HepG2 (cell line): ENCODE measurements at regions not wholly inside any gene's neighbourhood (a gene's known extent, or its start where the extent isn't known, plus 50 kb on each side); places are given as distances from the start of the nearest gene placed in this dataset.

ENCODE experiments used
- ATAC-seq: fragments of 200-7000 bp; cut with Tn5 transposase; 3 replicates; pipeline ENCODE4 v1.9.1; 2020; ENCODE audit warnings: mild to moderate bottlenecking, moderate library complexity
- BruUV-seq: library from RNA; stranded (reverse); fragments of 400-500 nt; replicated peaks from 2 replicates; lab custom pipeline; 2021; lab: Mats Ljungman, UMichigan
- CTCF ChIA-PET: fragments of 300-600 bp; formaldehyde crosslinking; extraction: SDS; loops from one replicate; lab custom pipeline; 2021; ENCODE audit warnings: low total read pairs, inconsistent platforms, low intra/inter-chr PET ratio; lab: Yijun Ruan, JAX
- POLR2A ChIA-PET: fragments of 350-600 bp; sonication (Branson Sonifier 250); formaldehyde crosslinking; loops from one replicate; lab custom pipeline; 2020; ENCODE audit warnings: antibody characterized with exemption, inconsistent platforms; lab: Yijun Ruan, JAX
- DNase-seq: peaks from one replicate; pipeline ENCODE4 v3.0.0-alpha.2; 2015; ENCODE audit warnings: low spot score
- FAIRE-seq: peaks from 3 replicates; lab custom pipeline; 2011; peaks lifted over from hg19 to GRCh38; lab: Jason Lieb, UNC
- H2AFZ ChIP-seq: one replicate; pipeline ENCODE4 v1.6.1; 2011; ENCODE audit warnings: low read length, inconsistent platforms
- H3K27ac ChIP-seq: fragments of 300-600 bp; 3 replicates; pipeline ENCODE4 v1.8.0; 2011; ENCODE audit warnings: mixed run types, mild to moderate bottlenecking, mixed read lengths, low read length, inconsistent platforms; ENCODE audit not compliant: insufficient read depth; ENCODE audit errors: extremely low read length
- H3K27me3 ChIP-seq, 2 experiments: fragments of 200-600 bp in 1 of 2; 2 replicates in 1 of 2; 3 replicates in 1 of 2; pipeline versions ENCODE4 v1.6.0 to v1.8.0; 2011; ENCODE audit warnings: low read length in 2 of 2, mild to moderate bottlenecking in 2 of 2, moderate library complexity in 2 of 2, inconsistent platforms in 1 of 2; ENCODE audit not compliant: insufficient read depth in 2 of 2, control insufficient read depth in 1 of 2
- H3K36me3 ChIP-seq, 2 experiments: fragments of 200-600 bp in 1 of 2; replicated peaks in 1 of 2; 2 replicates in 1 of 2; 3 replicates in 1 of 2; pipeline versions ENCODE4 v1.5.1 to v1.8.0; 2011; ENCODE audit warnings: low read length in 2 of 2, inconsistent platforms in 1 of 2; ENCODE audit not compliant: insufficient read depth in 2 of 2, control insufficient read depth in 1 of 2
- H3K4me1 ChIP-seq: 2 replicates; pipeline ENCODE4 v1.5.1; 2012; ENCODE audit warnings: low read length, inconsistent platforms; ENCODE audit not compliant: insufficient read depth
- H3K4me2 ChIP-seq: 2 replicates; pipeline ENCODE4 v1.6.0; 2011; ENCODE audit warnings: low read depth, low read length, inconsistent platforms
- H3K4me3 ChIP-seq, 3 experiments: fragments of 200-600 bp in 1 of 3; sonication (generic), shearing (Covaris generic) in 1 of 3; replicated peaks in 1 of 3; 2 replicates each; pipeline ENCODE4 v1.5.1; 2011 to 2016; ENCODE audit warnings: low read length in 3 of 3, inconsistent platforms in 2 of 3, low read depth in 2 of 3, mild to moderate bottlenecking in 2 of 3, control low read depth in 1 of 3, mixed read lengths in 1 of 3; ENCODE audit not compliant: insufficient read depth in 1 of 3
- H3K79me2 ChIP-seq: one replicate; pipeline ENCODE4 v1.6.1; 2011; ENCODE audit warnings: low read length, inconsistent platforms; ENCODE audit not compliant: insufficient read depth
- H3K9ac ChIP-seq: 2 replicates; pipeline ENCODE4 v1.6.0; 2011; ENCODE audit warnings: mild to moderate bottlenecking, low read depth, low read length, inconsistent platforms; ENCODE audit not compliant: insufficient read depth
- H3K9me3 ChIP-seq: 2 replicates; pipeline ENCODE4 v1.5.1; 2012; ENCODE audit warnings: mild to moderate bottlenecking, low read length
- H4K20me1 ChIP-seq: 2 replicates; pipeline ENCODE4 v1.6.0; 2011; ENCODE audit warnings: inconsistent platforms, mild to moderate bottlenecking, low read length, moderate library complexity; ENCODE audit not compliant: insufficient read depth
- BRD4 ChIP-seq: sonication (generic); formaldehyde crosslinking; IDR thresholded peaks from 2 replicates; pipeline ENCODE4 v1.4.0; 2020; ENCODE audit warnings: missing genetic modification reagents
- CERS6 ChIP-seq: sonication (generic); formaldehyde crosslinking; IDR thresholded peaks from 2 replicates; pipeline ENCODE4 v1.5.0; 2020; ENCODE audit warnings: missing genetic modification reagents
- CREM ChIP-seq, 2 experiments: sonication (generic) in 1 of 2; formaldehyde crosslinking in 1 of 2; IDR thresholded peaks; 2 replicates each; pipeline versions ENCODE4 v1.4.0 to v1.6.1; 2016 to 2020; ENCODE audit warnings: antibody characterized with exemption in 1 of 2, mild to moderate bottlenecking in 1 of 2, missing genetic modification reagents in 1 of 2
- KLF9 ChIP-seq: IDR thresholded peaks from 2 replicates; pipeline ENCODE4 v1.6.1; 2016; ENCODE audit warnings: low read depth
- MZF1 ChIP-seq: sonication (generic); formaldehyde crosslinking; IDR thresholded peaks from 2 replicates; pipeline ENCODE4 v1.8.1; 2023; ENCODE audit warnings: mild to moderate bottlenecking, missing genetic modification reagents, borderline replicate concordance
- RBM39 ChIP-seq: fragments of 200-400 bp; formaldehyde crosslinking; IDR thresholded peaks from one replicate; pipeline ENCODE4 v1.6.1; 2018; ENCODE audit warnings: antibody characterized with exemption, mild to moderate bottlenecking, low read depth, low read length; ENCODE audit not compliant: poor library complexity, severe bottlenecking
- SNAPC2 ChIP-seq: sonication (generic); formaldehyde crosslinking; IDR thresholded peaks from 2 replicates; pipeline ENCODE4 v1.8.1; 2022; ENCODE audit warnings: mild to moderate bottlenecking, missing genetic modification reagents
- SRF ChIP-seq: IDR thresholded peaks from 2 replicates; pipeline ENCODE4 v1.6.1; 2011; ENCODE audit warnings: mild to moderate bottlenecking, low read depth, low read length, moderate library complexity
- ZFP37 ChIP-seq: sonication (generic); formaldehyde crosslinking; IDR thresholded peaks from 2 replicates; pipeline ENCODE4 v1.4.0; 2020; ENCODE audit warnings: missing genetic modification reagents, borderline replicate concordance
- ZNF235 ChIP-seq: sonication (generic); formaldehyde crosslinking; IDR thresholded peaks from 2 replicates; pipeline ENCODE4 v1.8.1; 2023; ENCODE audit warnings: mild to moderate bottlenecking, missing genetic modification reagents, borderline replicate concordance
- ZNF354B ChIP-seq: sonication (generic); formaldehyde crosslinking; IDR thresholded peaks from 2 replicates; pipeline ENCODE4 v1.8.0; 2022; ENCODE audit warnings: mild to moderate bottlenecking, missing genetic modification reagents
- ZNF589 ChIP-seq: sonication (generic); formaldehyde crosslinking; conservative IDR thresholded peaks from 2 replicates; pipeline ENCODE4 v1.8.0; 2022; ENCODE audit warnings: mild to moderate bottlenecking, moderate library complexity, missing genetic modification reagents
- ZNF616 ChIP-seq: sonication (generic); formaldehyde crosslinking; IDR thresholded peaks from 2 replicates; pipeline ENCODE4 v1.5.0; 2020; ENCODE audit warnings: low read depth, mild to moderate bottlenecking, missing genetic modification reagents
- ZNF660 ChIP-seq: sonication (generic); formaldehyde crosslinking; IDR thresholded peaks from 2 replicates; pipeline ENCODE4 v1.5.1; 2020; ENCODE audit warnings: mild to moderate bottlenecking, low read depth, missing genetic modification reagents, borderline replicate concordance
- ZZZ3 ChIP-seq: sonication (generic); formaldehyde crosslinking; IDR thresholded peaks from 2 replicates; pipeline ENCODE4 v1.4.0; 2020; ENCODE audit warnings: missing genetic modification reagents, mild to moderate bottlenecking, borderline replicate concordance
- WGBS: methylation state at CpG from one replicate; pipeline ENCODE4 v1.1.6; 2017; ENCODE audit warnings: low lambda C conversion rate; 5-methylcytosine and 5-hydroxymethylcytosine counted together
- in situ Hi-C: cut with HindIII; loops from 2 replicates; pipeline ENCODE4 v1.10.0; 2017; ENCODE audit warnings: low pct_unique_long_range_greater_than_20kb; ENCODE audit not compliant: extremely low pct_ligation_motif_present
- intact Hi-C: fragments of 100-400 bp; cut with micrococcal nuclease; formaldehyde crosslinking; loops from one replicate; pipeline ENCODE4 v1.10.0; 2022; ENCODE audit not compliant: unreplicated experiment
- TF ChIP-seq, protein P1 (sequence below): sonication (generic); formaldehyde crosslinking; IDR thresholded peaks from 2 replicates; pipeline ENCODE4 v1.4.0; 2020; ENCODE audit warnings: mild to moderate bottlenecking, missing genetic modification reagents, borderline replicate concordance
- TF ChIP-seq, protein P2 (sequence below): sonication (generic); formaldehyde crosslinking; IDR thresholded peaks from 2 replicates; pipeline ENCODE4 v1.4.0; 2020; ENCODE audit warnings: missing genetic modification reagents, borderline replicate concordance

DNA sequence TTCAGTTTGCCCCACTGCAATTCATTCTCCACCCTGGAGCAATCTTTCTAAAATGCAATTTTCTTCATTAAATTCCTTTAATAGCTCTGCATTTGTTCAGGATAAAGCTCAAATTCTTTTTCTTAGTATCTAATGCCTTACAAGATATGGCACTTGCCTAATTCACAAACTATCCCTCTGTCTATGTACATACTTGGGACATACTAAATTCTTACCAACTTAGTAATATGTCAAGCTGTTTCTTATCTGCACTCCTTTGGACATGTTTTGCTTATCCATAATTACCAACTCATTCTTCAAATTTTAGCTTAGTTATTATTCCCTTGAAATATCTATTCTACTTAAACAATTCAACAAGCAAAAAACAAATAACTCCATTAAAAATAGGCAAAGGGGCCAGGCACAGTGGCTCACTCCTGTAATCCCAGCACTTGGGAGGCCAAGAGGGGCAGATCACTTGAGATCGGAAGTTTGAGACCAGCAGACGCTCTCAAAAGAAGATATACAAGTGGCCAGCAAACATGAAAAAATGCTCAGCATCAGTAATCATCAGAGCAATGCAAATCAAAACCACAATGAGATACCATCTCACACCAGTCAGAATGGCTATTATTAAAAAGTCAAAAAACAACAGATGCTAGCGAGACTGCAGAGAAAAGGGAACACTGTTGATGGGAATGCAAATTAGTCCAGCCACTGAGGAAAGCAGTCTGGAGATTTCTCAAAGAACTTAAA lies 96.9 kb downstream of the FAM76B start:
- no peaks in the 10 kb centered on the region for H3K27me3 ChIP-seq
- TF ChIP-seq, protein P1, sequence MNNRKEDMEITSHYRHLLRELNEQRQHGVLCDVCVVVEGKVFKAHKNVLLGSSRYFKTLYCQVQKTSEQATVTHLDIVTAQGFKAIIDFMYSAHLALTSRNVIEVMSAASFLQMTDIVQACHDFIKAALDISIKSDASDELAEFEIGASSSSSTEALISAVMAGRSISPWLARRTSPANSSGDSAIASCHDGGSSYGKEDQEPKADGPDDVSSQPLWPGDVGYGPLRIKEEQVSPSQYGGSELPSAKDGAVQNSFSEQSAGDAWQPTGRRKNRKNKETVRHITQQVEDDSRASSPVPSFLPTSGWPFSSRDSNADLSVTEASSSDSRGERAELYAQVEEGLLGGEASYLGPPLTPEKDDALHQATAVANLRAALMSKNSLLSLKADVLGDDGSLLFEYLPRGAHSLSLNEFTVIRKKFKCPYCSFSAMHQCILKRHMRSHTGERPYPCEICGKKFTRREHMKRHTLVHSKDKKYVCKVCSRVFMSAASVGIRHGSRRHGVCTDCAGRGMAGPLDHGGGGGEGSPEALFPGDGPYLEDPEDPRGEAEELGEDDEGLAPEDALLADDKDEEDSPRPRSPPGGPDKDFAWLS (CRISPR knock-in tag): no peak
- TF ChIP-seq SNAPC2 (CRISPR knock-in tag): no peak
- TF ChIP-seq ZNF589 (CRISPR knock-in tag): no peak
- TF ChIP-seq ZNF660 (CRISPR knock-in tag): no peak
- TF ChIP-seq ZFP37 (CRISPR knock-in tag): no peak
- TF ChIP-seq ZZZ3 (CRISPR knock-in tag): no peak
- TF ChIP-seq RBM39: no peak
- TF ChIP-seq KLF9 (CRISPR knock-in tag): no peak
- TF ChIP-seq ZNF354B (CRISPR knock-in tag): no peak
- no peak for TF ChIP-seq CERS6
- TF ChIP-seq, protein P2, sequence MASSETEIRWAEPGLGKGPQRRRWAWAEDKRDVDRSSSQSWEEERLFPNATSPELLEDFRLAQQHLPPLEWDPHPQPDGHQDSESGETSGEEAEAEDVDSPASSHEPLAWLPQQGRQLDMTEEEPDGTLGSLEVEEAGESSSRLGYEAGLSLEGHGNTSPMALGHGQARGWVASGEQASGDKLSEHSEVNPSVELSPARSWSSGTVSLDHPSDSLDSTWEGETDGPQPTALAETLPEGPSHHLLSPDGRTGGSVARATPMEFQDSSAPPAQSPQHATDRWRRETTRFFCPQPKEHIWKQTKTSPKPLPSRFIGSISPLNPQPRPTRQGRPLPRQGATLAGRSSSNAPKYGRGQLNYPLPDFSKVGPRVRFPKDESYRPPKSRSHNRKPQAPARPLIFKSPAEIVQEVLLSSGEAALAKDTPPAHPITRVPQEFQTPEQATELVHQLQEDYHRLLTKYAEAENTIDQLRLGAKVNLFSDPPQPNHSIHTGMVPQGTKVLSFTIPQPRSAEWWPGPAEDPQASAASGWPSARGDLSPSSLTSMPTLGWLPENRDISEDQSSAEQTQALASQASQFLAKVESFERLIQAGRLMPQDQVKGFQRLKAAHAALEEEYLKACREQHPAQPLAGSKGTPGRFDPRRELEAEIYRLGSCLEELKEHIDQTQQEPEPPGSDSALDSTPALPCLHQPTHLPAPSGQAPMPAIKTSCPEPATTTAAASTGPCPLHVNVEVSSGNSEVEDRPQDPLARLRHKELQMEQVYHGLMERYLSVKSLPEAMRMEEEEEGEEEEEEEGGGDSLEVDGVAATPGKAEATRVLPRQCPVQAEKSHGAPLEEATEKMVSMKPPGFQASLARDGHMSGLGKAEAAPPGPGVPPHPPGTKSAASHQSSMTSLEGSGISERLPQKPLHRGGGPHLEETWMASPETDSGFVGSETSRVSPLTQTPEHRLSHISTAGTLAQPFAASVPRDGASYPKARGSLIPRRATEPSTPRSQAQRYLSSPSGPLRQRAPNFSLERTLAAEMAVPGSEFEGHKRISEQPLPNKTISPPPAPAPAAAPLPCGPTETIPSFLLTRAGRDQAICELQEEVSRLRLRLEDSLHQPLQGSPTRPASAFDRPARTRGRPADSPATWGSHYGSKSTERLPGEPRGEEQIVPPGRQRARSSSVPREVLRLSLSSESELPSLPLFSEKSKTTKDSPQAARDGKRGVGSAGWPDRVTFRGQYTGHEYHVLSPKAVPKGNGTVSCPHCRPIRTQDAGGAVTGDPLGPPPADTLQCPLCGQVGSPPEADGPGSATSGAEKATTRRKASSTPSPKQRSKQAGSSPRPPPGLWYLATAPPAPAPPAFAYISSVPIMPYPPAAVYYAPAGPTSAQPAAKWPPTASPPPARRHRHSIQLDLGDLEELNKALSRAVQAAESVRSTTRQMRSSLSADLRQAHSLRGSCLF (CRISPR knock-in tag): no peak
- no peak for TF ChIP-seq CREM (IDR thresholded peaks at IDR 0.05)
- no peak for TF ChIP-seq CREM (CRISPR knock-in tag; IDR thresholded peaks at IDR 0.05)
- no peak for TF ChIP-seq BRD4 (CRISPR knock-in tag)
- TF ChIP-seq MZF1 (CRISPR knock-in tag): no peak
- TF ChIP-seq ZNF616 (CRISPR knock-in tag): no peak
- no peak for TF ChIP-seq ZNF235 (CRISPR knock-in tag)
- TF ChIP-seq SRF: no peak
- H3K9me3 ChIP-seq: no peaks in the 10 kb centered on the region
- POLR2A ChIA-PET: no interaction called here
- in situ Hi-C loops (no loop called here), intact Hi-C loops (no loop called here)
- no TSS peak for BruUV-seq
- no peak overlapping the region for H3K4me2 ChIP-seq
- no peaks in the 10 kb centered on the region for H3K4me1 ChIP-seq
- 12% methylated on average over 3 of the region's 3 CpGs for WGBS
- H3K27ac ChIP-seq: no peak overlapping the region
- DNase-seq (no peak), ATAC-seq (no peak), FAIRE-seq (no peak)
- no peak overlapping the region for H2AFZ ChIP-seq
- H3K36me3 ChIP-seq: no peaks in the 10 kb centered on the region
- H4K20me1 ChIP-seq: no peaks in the 10 kb centered on the region
- CTCF ChIA-PET: no interaction called here
- H3K79me2 ChIP-seq: no peaks in the 10 kb centered on the region
- H3K9ac ChIP-seq: no peak overlapping the region
- no peak overlapping the region for H3K4me3 ChIP-seq
